ENCODE measurements at regions not wholly inside any gene's neighbourhood (a gene's known extent, or its start where the extent isn't known, plus 50 kb on each side); places are given as distances from the start of the nearest gene placed in this dataset.

DNA sequence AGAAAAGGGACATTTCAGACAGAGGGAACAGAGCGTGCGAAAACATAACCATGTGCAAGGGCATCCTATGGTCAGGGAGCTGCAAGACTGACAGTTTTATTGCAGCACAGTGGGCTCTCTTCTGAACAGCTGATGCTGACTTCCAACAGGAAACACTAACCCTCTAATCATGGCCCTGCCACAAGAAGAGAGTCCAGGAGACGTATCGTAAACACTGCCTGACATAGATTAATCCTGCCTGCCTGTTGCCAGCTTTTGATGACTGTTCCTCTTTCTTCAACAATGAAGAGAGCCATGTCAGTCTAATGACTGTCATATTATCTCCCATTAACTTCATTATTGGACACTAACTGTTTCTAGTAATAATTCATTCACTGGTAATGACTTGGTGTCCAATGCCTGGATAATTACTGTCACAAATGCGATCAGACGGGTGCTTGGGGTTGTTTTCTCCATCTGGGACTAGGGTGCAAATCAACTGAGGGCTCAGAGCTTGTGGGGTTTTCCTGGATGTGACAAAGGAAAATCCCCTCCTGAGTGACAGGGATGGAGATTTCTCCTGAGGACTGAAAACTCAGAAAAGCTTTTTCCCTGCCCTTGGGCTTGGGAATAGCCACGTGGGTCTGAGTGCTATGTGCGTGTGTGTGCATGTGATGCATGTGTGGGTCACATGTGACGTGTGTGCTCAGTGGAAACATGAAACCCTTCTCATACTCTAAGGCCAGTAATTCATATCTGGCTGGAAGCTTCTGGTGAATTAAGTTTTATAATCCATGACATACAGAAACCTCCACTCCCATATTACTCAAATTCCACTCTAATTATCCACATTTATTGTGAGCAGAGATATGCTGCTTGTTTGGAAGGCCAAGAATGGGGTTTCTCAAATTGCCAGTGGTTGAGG is 144.0 kb upstream of the PLXNA2 start:
- TF ChIP-seq, protein P1, sequence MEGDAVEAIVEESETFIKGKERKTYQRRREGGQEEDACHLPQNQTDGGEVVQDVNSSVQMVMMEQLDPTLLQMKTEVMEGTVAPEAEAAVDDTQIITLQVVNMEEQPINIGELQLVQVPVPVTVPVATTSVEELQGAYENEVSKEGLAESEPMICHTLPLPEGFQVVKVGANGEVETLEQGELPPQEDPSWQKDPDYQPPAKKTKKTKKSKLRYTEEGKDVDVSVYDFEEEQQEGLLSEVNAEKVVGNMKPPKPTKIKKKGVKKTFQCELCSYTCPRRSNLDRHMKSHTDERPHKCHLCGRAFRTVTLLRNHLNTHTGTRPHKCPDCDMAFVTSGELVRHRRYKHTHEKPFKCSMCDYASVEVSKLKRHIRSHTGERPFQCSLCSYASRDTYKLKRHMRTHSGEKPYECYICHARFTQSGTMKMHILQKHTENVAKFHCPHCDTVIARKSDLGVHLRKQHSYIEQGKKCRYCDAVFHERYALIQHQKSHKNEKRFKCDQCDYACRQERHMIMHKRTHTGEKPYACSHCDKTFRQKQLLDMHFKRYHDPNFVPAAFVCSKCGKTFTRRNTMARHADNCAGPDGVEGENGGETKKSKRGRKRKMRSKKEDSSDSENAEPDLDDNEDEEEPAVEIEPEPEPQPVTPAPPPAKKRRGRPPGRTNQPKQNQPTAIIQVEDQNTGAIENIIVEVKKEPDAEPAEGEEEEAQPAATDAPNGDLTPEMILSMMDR (IDR thresholded peaks at IDR 0.05; ENCODE audit: low read length, missing control alignments), result no peak
- DNase-seq (ENCODE audit: low read depth), result no peak
- no peak overlapping the region for H3K4me3 ChIP-seq (replicated peaks; ENCODE audit: low read depth, low read length)

DNA sequence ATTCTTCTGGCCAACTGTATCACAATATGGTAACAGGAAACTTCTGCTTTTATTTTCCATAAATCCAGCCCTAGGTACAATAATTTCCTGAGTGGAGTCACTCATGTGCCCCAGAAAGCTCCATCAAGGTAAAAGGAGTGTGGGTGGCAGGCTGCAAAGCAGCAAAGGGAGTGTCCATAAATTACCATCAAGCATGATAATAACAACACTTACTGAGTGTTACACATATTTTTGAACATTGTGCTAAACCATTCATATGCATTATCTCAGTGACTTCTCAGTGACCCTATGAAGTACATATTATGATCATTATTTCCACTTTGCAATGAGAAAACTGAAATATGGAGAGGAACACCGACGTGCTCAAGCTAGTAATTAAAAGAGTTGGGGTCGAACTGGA is 149.2 kb upstream of the PLXNA2 start:
- H3K4me3 ChIP-seq (replicated peaks; ENCODE audit: low read depth, low read length), result no peak overlapping the region
- no peak for DNase-seq (ENCODE audit: low read depth)
- TF ChIP-seq, protein P1 (IDR thresholded peaks at IDR 0.05; ENCODE audit: low read length, missing control alignments), result no peak

DNA sequence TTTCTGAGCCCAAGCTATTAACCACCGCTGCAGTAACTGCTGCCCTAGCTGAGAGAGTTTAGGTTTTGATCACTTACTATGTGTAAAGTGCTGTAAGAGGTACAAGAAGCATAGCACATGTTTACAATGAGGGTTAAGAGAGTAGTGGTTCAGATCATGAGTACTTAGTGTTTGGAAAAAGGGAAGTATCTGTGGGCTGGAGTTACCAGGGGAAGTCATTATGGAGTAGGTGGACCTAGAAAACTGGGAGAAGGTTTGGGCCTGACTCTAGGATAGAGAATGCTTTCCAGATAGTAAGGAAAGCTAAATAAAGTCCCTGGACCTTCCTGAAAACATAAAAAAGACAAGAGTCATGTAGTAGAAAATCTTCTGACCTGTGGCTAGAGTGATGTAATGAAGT is 149.6 kb upstream of the PLXNA2 start:
- H3K4me3 ChIP-seq (replicated peaks; ENCODE audit: low read depth, low read length), result no peak overlapping the region
- no peak for DNase-seq (ENCODE audit: low read depth)
- TF ChIP-seq, protein P1 (IDR thresholded peaks at IDR 0.05; ENCODE audit: low read length, missing control alignments), result no peak

DNA sequence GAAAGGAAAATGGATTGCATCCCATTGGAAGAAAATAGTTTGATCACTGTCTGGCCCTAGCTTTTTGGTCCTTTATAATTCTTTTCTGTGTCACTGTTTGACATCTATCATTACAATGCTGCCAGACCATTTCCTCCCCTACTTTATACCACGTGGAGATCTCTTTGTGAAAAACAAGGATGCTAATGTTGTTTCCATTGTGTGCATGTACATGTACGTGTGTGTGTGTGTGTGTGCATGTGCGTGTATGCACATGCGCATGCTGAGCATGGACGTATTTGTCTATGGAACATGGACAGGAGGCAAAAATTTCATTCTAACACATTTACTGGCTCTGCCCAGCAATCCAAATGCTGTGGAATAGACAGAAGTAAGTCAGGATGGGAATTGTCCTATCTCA is 153.1 kb upstream of the PLXNA2 start:
- TF ChIP-seq, protein P1 (IDR thresholded peaks at IDR 0.05; ENCODE audit: low read length, missing control alignments), result no peak
- no peak for DNase-seq (ENCODE audit: low read depth)
- no peak overlapping the region for H3K4me3 ChIP-seq (replicated peaks; ENCODE audit: low read depth, low read length)

DNA sequence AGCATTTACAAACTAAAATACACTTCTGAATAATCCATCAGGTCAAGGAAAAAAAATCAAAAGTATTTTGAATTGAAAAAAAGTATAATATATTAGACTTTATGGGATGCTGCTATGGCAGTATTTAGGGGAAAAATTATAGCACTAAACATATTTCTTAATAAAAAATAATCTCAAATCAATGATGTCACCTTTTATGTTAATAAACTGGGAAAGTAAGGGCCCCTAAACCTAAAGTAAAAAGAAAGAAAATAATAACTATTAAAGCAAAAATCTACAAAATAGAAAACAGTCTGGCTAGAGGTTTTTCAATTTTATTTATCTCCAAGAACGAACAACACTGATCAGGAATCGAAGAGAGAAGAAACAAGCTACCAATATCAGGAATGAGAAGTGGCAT is 160.8 kb upstream of the PLXNA2 start:
- TF ChIP-seq, protein P1 (IDR thresholded peaks at IDR 0.05; ENCODE audit: low read length, missing control alignments), result no peak
- H3K4me3 ChIP-seq (replicated peaks; ENCODE audit: low read depth, low read length), result no peak overlapping the region

DNA sequence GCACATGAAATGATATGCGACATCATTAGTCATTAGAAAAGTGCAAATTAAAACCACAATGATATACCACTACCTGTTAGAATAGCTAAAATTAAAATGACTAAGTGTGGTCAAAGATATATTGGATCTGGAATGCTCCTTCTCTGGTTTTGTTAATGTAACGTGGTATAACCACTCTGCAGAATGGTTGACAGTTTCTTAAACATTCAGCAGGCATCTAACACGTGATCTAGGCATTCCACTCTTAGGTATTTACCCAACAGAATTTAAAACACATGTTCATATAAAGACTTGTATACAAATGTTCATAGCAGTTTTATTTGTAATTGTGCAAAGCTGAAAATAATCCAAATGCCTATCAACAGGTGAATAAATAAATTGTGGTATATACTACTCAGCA is 165.0 kb upstream of the PLXNA2 start:
- H3K4me3 ChIP-seq (replicated peaks; ENCODE audit: low read depth, low read length), result no peak overlapping the region
- no peak for DNase-seq (ENCODE audit: low read depth)
- TF ChIP-seq, protein P1 (IDR thresholded peaks at IDR 0.05; ENCODE audit: low read length, missing control alignments), result no peak

More for the DNA sequence above, 160.8 kb upstream of the PLXNA2 start:
- no peak for DNase-seq (ENCODE audit: low read depth)

DNA sequence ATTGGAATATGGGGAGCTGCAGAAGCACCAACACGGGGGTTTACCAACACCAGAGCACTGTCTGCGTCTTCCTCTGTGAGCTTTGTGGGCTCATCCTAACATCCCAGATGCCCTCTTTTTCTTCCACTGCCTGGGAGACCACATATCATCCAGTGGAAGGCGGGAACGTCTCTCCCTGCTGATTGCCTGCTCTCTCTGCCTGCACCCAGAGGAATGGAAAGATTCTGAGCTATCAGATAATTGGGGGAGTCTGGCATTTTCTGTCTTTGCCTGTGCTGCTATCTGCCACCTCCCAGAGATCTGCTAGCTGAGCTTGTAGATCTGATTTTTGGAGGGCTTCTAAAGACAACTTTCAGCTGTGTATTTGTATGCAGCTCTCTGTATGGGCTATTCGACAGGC is 166.2 kb upstream of the PLXNA2 start:
- TF ChIP-seq, protein P1 (IDR thresholded peaks at IDR 0.05; ENCODE audit: low read length, missing control alignments), result no peak
- H3K4me3 ChIP-seq (replicated peaks; ENCODE audit: low read depth, low read length), result no peak overlapping the region

More for the DNA sequence above, 166.2 kb upstream of the PLXNA2 start:
- no peak for DNase-seq (ENCODE audit: low read depth)

Measured in fibroblast of pulmonary artery (primary cell).